H9 (cell line): ENCODE measurements at regions not wholly inside any gene's neighbourhood (a gene's known extent, or its start where the extent isn't known, plus 50 kb on each side); places are given as distances from the start of the nearest gene placed in this dataset.

ENCODE experiments used
- DNase-seq: peaks from one replicate; pipeline ENCODE4 v3.0.0-alpha.2; 2017
- H2AFZ ChIP-seq: one replicate; pipeline ENCODE4 v1.6.1; 2013; ENCODE audit warnings: mild to moderate bottlenecking, low read length, control low read depth, moderate library complexity
- H2AK5ac ChIP-seq: 2 replicates; pipeline ENCODE4 v1.6.1; 2013; ENCODE audit warnings: low read length, control low read depth, mixed read lengths; ENCODE audit not compliant: insufficient read length
- H2BK120ac ChIP-seq: one replicate; pipeline ENCODE4 v1.6.1; 2013; ENCODE audit warnings: low read depth, mild to moderate bottlenecking, low read length, control low read depth, inconsistent platforms; ENCODE audit not compliant: poor library complexity, severe bottlenecking
- H2BK12ac ChIP-seq: 2 replicates; pipeline ENCODE4 v1.6.1; 2013; ENCODE audit warnings: low read length, control low read depth, mixed read lengths, low read depth; ENCODE audit not compliant: insufficient read length
- H2BK15ac ChIP-seq: 2 replicates; pipeline ENCODE4 v1.6.1; 2013; ENCODE audit warnings: low read depth, low read length, control low read depth
- H2BK20ac ChIP-seq: one replicate; pipeline ENCODE4 v1.6.1; 2013; ENCODE audit warnings: low read depth, mild to moderate bottlenecking, low read length, control low read depth, inconsistent platforms; ENCODE audit not compliant: poor library complexity, severe bottlenecking
- H2BK5ac ChIP-seq: 2 replicates; pipeline ENCODE4 v1.6.1; 2013; ENCODE audit warnings: low read length, control low read depth, mixed read lengths; ENCODE audit not compliant: insufficient read length
- H3K14ac ChIP-seq: 2 replicates; pipeline ENCODE4 v1.6.1; 2013; ENCODE audit warnings: low read length, control low read depth; ENCODE audit not compliant: insufficient read depth
- H3K18ac ChIP-seq: 2 replicates; pipeline ENCODE4 v1.6.1; 2013; ENCODE audit warnings: low read depth, mild to moderate bottlenecking, mixed read lengths, low read length, control low read depth; ENCODE audit not compliant: insufficient read length
- H3K23ac ChIP-seq: 2 replicates; pipeline ENCODE4 v1.6.1; 2013; ENCODE audit warnings: low read length, control low read depth, mixed read lengths, low read depth; ENCODE audit not compliant: insufficient read length
- H3K23me2 ChIP-seq: 2 replicates; pipeline ENCODE4 v1.6.1; 2013; ENCODE audit warnings: low read depth, mild to moderate bottlenecking, mixed read lengths, low read length, control low read depth; ENCODE audit not compliant: insufficient read length, poor library complexity, severe bottlenecking
- H3K27ac ChIP-seq: 2 replicates; pipeline ENCODE4 v1.5.1; 2013; ENCODE audit warnings: low read length, control low read depth, mixed read lengths, low read depth; ENCODE audit not compliant: insufficient read length
- H3K27me3 ChIP-seq: 2 replicates; pipeline ENCODE4 v1.6.1; 2013; ENCODE audit warnings: low read length, control low read depth, inconsistent platforms; ENCODE audit not compliant: insufficient read depth
- H3K4ac ChIP-seq: 2 replicates; pipeline ENCODE4 v1.6.1; 2013; ENCODE audit warnings: low read depth, mild to moderate bottlenecking, control low read depth, inconsistent platforms, low read length, moderate library complexity
- H3K4me1 ChIP-seq: 2 replicates; pipeline ENCODE4 v1.6.1; 2013; ENCODE audit warnings: low read length, control low read depth, inconsistent platforms; ENCODE audit not compliant: insufficient read depth
- H3K4me2 ChIP-seq: 2 replicates; pipeline ENCODE4 v1.6.1; 2013; ENCODE audit warnings: low read length, control low read depth, mixed read lengths; ENCODE audit not compliant: insufficient read length, insufficient read depth
- H3K56ac ChIP-seq: 2 replicates; pipeline ENCODE4 v1.6.1; 2013; ENCODE audit warnings: low read depth, mild to moderate bottlenecking, mixed read lengths, low read length, control low read depth; ENCODE audit not compliant: insufficient read length
- H3K79me1 ChIP-seq: 2 replicates; pipeline ENCODE4 v1.6.1; 2013; ENCODE audit warnings: low read depth, mild to moderate bottlenecking, moderate library complexity, low read length, control low read depth, inconsistent platforms; ENCODE audit not compliant: insufficient read depth, poor library complexity, severe bottlenecking
- H3K79me2 ChIP-seq: 2 replicates; pipeline ENCODE4 v1.6.1; 2013; ENCODE audit warnings: low read length, control low read depth, inconsistent platforms; ENCODE audit not compliant: insufficient read depth
- H3K9ac ChIP-seq: 2 replicates; pipeline ENCODE4 v1.6.1; 2013; ENCODE audit warnings: low read length, control low read depth, mixed read lengths; ENCODE audit not compliant: insufficient read length; ENCODE audit errors: extremely low read depth
- H3K9me3 ChIP-seq: one replicate; pipeline ENCODE4 v1.6.1; 2013; ENCODE audit warnings: low read depth, low read length, inconsistent platforms; ENCODE audit not compliant: control insufficient read depth
- H3T11ph ChIP-seq: one replicate; pipeline ENCODE4 v1.6.1; 2013; ENCODE audit warnings: mild to moderate bottlenecking, low read length, control low read depth, inconsistent platforms
- H4K20me1 ChIP-seq: one replicate; pipeline ENCODE4 v1.6.1; 2013; ENCODE audit not compliant: control insufficient read depth, insufficient read length, insufficient read depth
- H4K5ac ChIP-seq: 2 replicates; pipeline ENCODE4 v1.6.1; 2013; ENCODE audit warnings: low read depth, mild to moderate bottlenecking, mixed read lengths, low read length, control low read depth; ENCODE audit not compliant: insufficient read length
- H4K8ac ChIP-seq: replicated peaks from 2 replicates; pipeline ENCODE4 v1.6.1; 2013; ENCODE audit warnings: low read length, control low read depth, mixed read lengths, low read depth; ENCODE audit not compliant: insufficient read length
- H4K91ac ChIP-seq: 2 replicates; pipeline ENCODE4 v1.6.1; 2013; ENCODE audit warnings: low read depth, mild to moderate bottlenecking, moderate library complexity, mixed read lengths, low read length, control low read depth; ENCODE audit not compliant: insufficient read length
- H3K27ac Mint-ChIP-seq, 3 experiments: 2 replicates in 2 of 3; 3 replicates in 1 of 3; pipeline ENCODE4 v1.8.0; 2020 to 2021; ENCODE audit warnings: mixed read lengths in 3 of 3, mild to moderate bottlenecking in 1 of 3, moderate library complexity in 1 of 3
- H3K27me3 Mint-ChIP-seq: 2 replicates; pipeline ENCODE4 v1.8.0; 2021; ENCODE audit warnings: low read depth, mild to moderate bottlenecking, moderate library complexity, mixed read lengths
- H3K36me3 Mint-ChIP-seq, 3 experiments: 2 replicates in 2 of 3; 3 replicates in 1 of 3; pipeline ENCODE4 v1.8.0; 2020 to 2021; ENCODE audit warnings: low read depth in 3 of 3, mixed read lengths in 3 of 3; ENCODE audit not compliant: insufficient read depth in 1 of 3
- H3K4me1 Mint-ChIP-seq, 2 experiments: 2 replicates each; pipeline ENCODE4 v1.8.0; 2020; ENCODE audit warnings: mixed read lengths in 2 of 2
- H3K4me3 Mint-ChIP-seq, 2 experiments: 2 replicates in 1 of 2; 3 replicates in 1 of 2; pipeline ENCODE4 v1.8.0; 2020 to 2021; ENCODE audit warnings: mild to moderate bottlenecking in 2 of 2, mixed read lengths in 2 of 2, moderate library complexity in 1 of 2
- H3K9me3 Mint-ChIP-seq, 2 experiments: 2 replicates in 1 of 2; 3 replicates in 1 of 2; pipeline ENCODE4 v1.8.0; 2020; ENCODE audit warnings: mild to moderate bottlenecking in 2 of 2, mixed read lengths in 2 of 2, moderate library complexity in 1 of 2
- CTCF ChIP-seq: fragments of 200-600 bp; sonication (generic); conservative IDR thresholded peaks from 3 replicates; pipeline ENCODE4 v1.8.0; 2021; ENCODE audit warnings: antibody characterized with exemption, mild to moderate bottlenecking

- H2BK12ac ChIP-seq = no peak overlapping the region
- no peak overlapping the region for H3K4ac ChIP-seq
- no peak overlapping the region for H2AK5ac ChIP-seq
- no peak for TF ChIP-seq CTCF
- no peaks in the 10 kb centered on the region for H4K20me1 ChIP-seq
- no peaks in the 10 kb centered on the region for H3K79me1 ChIP-seq
- Mint-ChIP-seq H3K36me3 (peaks cover 0 to 1% (median 0%) of the 10 kb centered on the region in 3 experiments; a peak in 1 of 7 replicates), H3K4me3 (no peak overlapping the region), H3K27me3 (no peaks in the 10 kb centered on the region), H3K9me3 (peaks cover 0 to 3% of the 10 kb centered on the region in 2 experiments; a peak in 2 of 5 replicates), H3K27ac (no peak overlapping the region), H3K4me1 (peaks cover 3 to 4% of the 10 kb centered on the region in 2 experiments)
- H3K27me3 ChIP-seq = no peaks in the 10 kb centered on the region
- no peak overlapping the region for H3K14ac ChIP-seq
- no peaks in the 10 kb centered on the region for H3K79me2 ChIP-seq
- no peak overlapping the region for H4K91ac ChIP-seq
- H3K4me2 ChIP-seq = no peak overlapping the region
- no peak overlapping the region for H2BK15ac ChIP-seq
- H3K23me2 ChIP-seq = no peaks in the 10 kb centered on the region
- no peak overlapping the region for H2BK5ac ChIP-seq
- H3K9ac ChIP-seq = no peak overlapping the region
- DNase-seq = no peak
- H3K56ac ChIP-seq = no peak overlapping the region
- H2BK120ac ChIP-seq = no peak overlapping the region
- H2AFZ ChIP-seq = no peak overlapping the region
- no peak overlapping the region for H4K5ac ChIP-seq
- H2BK20ac ChIP-seq = no peak overlapping the region
- no peak overlapping the region for H3K18ac ChIP-seq
- H3T11ph ChIP-seq = no peak overlapping the region
- H3K23ac ChIP-seq = no peak overlapping the region
- H4K8ac ChIP-seq = no peak overlapping the region
- no peaks in the 10 kb centered on the region for H3K9me3 ChIP-seq
- H3K4me1 ChIP-seq = no peaks in the 10 kb centered on the region
- H3K27ac ChIP-seq = no peak overlapping the region
Measured at GRCh38 chr4:43607400-43607799, 714.9 kb downstream of the GRXCR1 start.
